ENCODE measurements at regions not wholly inside any gene's neighbourhood (a gene's known extent, or its start where the extent isn't known, plus 50 kb on each side); places are given as distances from the start of the nearest gene placed in this dataset.

DNA sequence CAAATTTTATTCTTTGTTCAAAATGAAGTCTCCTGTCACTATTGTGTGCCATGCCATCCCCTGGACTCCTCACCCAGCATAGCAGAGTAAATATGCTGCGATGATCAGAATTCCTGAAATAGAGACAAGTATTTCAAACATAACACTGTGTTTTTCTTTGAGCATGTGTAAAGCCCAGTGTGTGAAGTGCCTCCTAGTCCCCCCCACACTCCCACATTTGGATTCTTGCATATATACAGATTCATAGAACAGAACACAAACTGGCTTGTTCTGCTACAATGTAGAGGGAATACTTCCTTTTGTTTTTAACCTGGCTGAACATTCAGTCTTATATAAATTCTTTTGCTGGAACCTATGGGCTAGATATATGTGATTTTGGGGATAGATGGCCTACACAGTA lies 84.9 kb downstream of the NUDT12 start:
- H3K4me1 ChIP-seq, result peaks cover 15 to 25% of the 10 kb centered on the region in 2 donors
- H3K27ac ChIP-seq, result no peak overlapping the region
- no peaks in the 10 kb centered on the region for H3K27me3 ChIP-seq
- H3K36me3 ChIP-seq, result no peaks in the 10 kb centered on the region
- H3K4me3 ChIP-seq, result no peak overlapping the region
- ATAC-seq (no peak), DNase-seq (no peak)
- intact Hi-C loops (cut with DNase I; ENCODE audit: low total_unique reads) (no loop called here), in situ Hi-C loops (cut with MboI; ENCODE audit: low sequenced_read_pairs in 4 of 4) (loop anchor here (5.0 to 10.0 kb wide), 3 partner anchors 243 to 253 kb away; no protein-coding TSS in a partner anchor)
- no peaks in the 10 kb centered on the region for H3K9me3 ChIP-seq
- TF ChIP-seq, protein P1, sequence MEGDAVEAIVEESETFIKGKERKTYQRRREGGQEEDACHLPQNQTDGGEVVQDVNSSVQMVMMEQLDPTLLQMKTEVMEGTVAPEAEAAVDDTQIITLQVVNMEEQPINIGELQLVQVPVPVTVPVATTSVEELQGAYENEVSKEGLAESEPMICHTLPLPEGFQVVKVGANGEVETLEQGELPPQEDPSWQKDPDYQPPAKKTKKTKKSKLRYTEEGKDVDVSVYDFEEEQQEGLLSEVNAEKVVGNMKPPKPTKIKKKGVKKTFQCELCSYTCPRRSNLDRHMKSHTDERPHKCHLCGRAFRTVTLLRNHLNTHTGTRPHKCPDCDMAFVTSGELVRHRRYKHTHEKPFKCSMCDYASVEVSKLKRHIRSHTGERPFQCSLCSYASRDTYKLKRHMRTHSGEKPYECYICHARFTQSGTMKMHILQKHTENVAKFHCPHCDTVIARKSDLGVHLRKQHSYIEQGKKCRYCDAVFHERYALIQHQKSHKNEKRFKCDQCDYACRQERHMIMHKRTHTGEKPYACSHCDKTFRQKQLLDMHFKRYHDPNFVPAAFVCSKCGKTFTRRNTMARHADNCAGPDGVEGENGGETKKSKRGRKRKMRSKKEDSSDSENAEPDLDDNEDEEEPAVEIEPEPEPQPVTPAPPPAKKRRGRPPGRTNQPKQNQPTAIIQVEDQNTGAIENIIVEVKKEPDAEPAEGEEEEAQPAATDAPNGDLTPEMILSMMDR (IDR thresholded peaks at IDR 0.05 in 4 of 5, conservative IDR thresholded peaks at IDR 0.05 in 1 of 5), result no peak

DNA sequence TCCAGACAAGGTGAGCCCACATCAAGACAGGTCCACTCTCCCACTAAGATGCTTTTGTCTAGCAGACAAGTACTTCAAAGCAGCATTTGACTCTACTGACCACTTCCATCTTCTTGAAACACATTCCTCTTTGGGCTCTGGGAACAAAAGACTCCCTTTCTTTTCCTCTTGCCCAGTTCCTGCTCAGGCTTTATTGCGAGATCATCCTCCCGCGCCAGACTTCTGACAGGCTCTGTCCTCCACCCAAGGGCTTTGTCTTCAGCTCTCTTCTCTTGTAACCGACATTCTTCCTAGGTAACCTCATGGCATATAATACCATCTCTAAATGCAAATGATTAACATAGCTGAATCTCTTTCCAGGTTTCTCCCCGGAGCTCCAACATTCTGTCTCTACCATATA lies 85.8 kb downstream of the NUDT12 start:
- intact Hi-C loops (cut with DNase I; ENCODE audit: low total_unique reads) (no loop called here), in situ Hi-C loops (cut with MboI; ENCODE audit: low sequenced_read_pairs in 4 of 4) (loop anchor here (5.0 to 10.0 kb wide), 3 partner anchors 242 to 252 kb away; no protein-coding TSS in a partner anchor)
- peaks cover 21 to 34% of the 10 kb centered on the region in 2 donors for H3K4me1 ChIP-seq
- no peak for DNase-seq
- no peaks in the 10 kb centered on the region for H3K27me3 ChIP-seq
- ATAC-seq, result no peak
- TF ChIP-seq, protein P1 (IDR thresholded peaks at IDR 0.05 in 4 of 5, conservative IDR thresholded peaks at IDR 0.05 in 1 of 5), result no peak
- TF ChIP-seq POLR2A (IDR thresholded peaks at IDR 0.05), result no peak
- H3K9me3 ChIP-seq, result no peaks in the 10 kb centered on the region
- no peak overlapping the region for H3K4me3 ChIP-seq
- no peak overlapping the region for H3K27ac ChIP-seq
- no peaks in the 10 kb centered on the region for H3K36me3 ChIP-seq

DNA sequence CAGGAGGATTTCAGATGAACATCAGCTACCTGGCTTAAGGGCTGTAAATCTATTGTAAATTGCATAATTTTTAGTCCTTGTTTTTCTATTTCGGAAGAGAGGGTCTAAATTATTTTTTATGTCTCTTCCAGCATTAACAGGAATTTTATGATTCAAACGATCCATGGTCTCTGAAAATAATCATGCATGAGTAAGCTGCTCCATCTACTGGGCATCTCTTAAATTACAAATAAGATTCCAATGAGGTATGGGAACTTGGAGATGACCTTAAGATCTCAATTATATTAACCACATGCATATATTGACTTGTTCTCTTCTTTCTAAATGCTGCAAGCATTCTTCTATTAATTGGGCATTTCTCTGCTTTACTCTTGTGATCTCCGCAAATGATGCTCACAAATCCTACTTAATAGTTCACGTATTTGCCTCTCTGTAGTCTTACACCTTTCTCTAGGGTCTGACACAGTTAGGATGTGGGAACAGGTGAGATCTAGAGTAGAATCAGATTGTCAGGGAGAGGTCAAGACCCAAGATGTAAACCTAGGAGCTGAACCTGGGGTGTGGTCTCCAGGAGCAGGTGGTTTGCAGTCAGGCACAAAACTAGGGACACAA lies 86.9 kb downstream of the NUDT12 start:
- ATAC-seq (peak; percentile 35 to 48), DNase-seq (no peak)
- H3K36me3 ChIP-seq, result no peaks in the 10 kb centered on the region
- no peaks in the 10 kb centered on the region for H3K27me3 ChIP-seq
- TF ChIP-seq, protein P1 (IDR thresholded peaks at IDR 0.05 in 4 of 5, conservative IDR thresholded peaks at IDR 0.05 in 1 of 5), result peak; percentile 42 to 79 (median 67)
- TF ChIP-seq POLR2A (IDR thresholded peaks at IDR 0.05), result no peak
- intact Hi-C loops (cut with DNase I; ENCODE audit: low total_unique reads) (loop anchor here (1.0 to 2.0 kb wide), 2 partner anchors 218 to 243 kb away; no protein-coding TSS in a partner anchor), in situ Hi-C loops (cut with MboI; ENCODE audit: low sequenced_read_pairs in 4 of 4) (loop anchor here (5.0 to 10.0 kb wide), 3 partner anchors 241 to 251 kb away; no protein-coding TSS in a partner anchor)
- H3K4me1 ChIP-seq, result peaks cover 21 to 36% of the 10 kb centered on the region in 2 donors
- H3K4me3 ChIP-seq, result no peak overlapping the region
- H3K9me3 ChIP-seq, result no peaks in the 10 kb centered on the region
- no peak overlapping the region for H3K27ac ChIP-seq

DNA sequence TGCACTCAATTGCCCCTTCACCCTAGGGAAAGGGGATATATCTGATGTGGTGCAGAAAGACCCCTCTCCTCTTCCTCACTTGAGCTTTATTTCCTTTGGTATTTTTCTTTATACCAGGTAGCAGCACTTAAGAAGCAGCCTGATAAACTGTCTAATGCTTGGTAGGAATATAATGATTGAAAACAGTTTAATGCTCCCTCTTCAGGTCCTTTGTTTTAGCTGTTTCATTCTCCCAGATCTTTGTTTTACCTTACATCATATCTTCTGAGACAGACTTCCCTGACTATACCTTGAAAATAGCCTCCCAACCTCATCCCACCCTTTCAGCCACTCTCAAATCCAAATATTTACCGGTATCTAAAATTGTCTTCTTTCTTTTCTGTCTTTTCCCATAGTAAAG lies 87.9 kb downstream of the NUDT12 start:
- Histone ChIP-seq H3K9me3 (no peaks in the 10 kb centered on the region), H3K27me3 (no peaks in the 10 kb centered on the region), H3K36me3 (no peaks in the 10 kb centered on the region), H3K27ac (peak overlapping the region in 1 of 4 donors; percentile 19), H3K4me1 (peaks cover 21 to 36% of the 10 kb centered on the region in 2 donors), H3K4me3 (no peak overlapping the region)
- DNase-seq (no peak), ATAC-seq (no peak)
- intact Hi-C loops (cut with DNase I; ENCODE audit: low total_unique reads), result loop anchor here (1.0 to 2.0 kb wide), 2 partner anchors 217 to 242 kb away; no protein-coding TSS in a partner anchor
- TF ChIP-seq, protein P1 (IDR thresholded peaks at IDR 0.05 in 4 of 5, conservative IDR thresholded peaks at IDR 0.05 in 1 of 5), result no peak
- TF ChIP-seq POLR2A (IDR thresholded peaks at IDR 0.05), result no peak
- in situ Hi-C loops (cut with MboI; ENCODE audit: low sequenced_read_pairs in 4 of 4), result loop anchor here (5.0 to 10.0 kb wide), 3 partner anchors 240 to 250 kb away; no protein-coding TSS in a partner anchor

Data from gastrocnemius medialis (tissue), 4 donors.